GM23338 (cell line): ENCODE measurements at regions not wholly inside any gene's neighbourhood (a gene's known extent, or its start where the extent isn't known, plus 50 kb on each side); places are given as distances from the start of the nearest gene placed in this dataset.
"Not testable (repeated sequence)": the region's sequence is repeated elsewhere in the genome, so short reads cannot be mapped to it uniquely, and the experiment has no call there.

Experiments
- CREB1 ChIP-seq: fragments of 250-450 bp; sonication (Bioruptor Pico); IDR thresholded peaks from 2 replicates; pipeline ENCODE4 v1.5.0; 2020; ENCODE audit warnings: low read depth, mild to moderate bottlenecking, moderate library complexity
- EZH2phosphoT487 ChIP-seq: fragments of 200-600 bp; sonication (generic); IDR thresholded peaks from one replicate; pipeline ENCODE4 v1.8.1; 2018; ENCODE audit warnings: antibody characterized with exemption; ENCODE audit not compliant: unreplicated experiment
- POLR2AphosphoS5 ChIP-seq: IDR thresholded peaks from 2 replicates; pipeline ENCODE4 v1.6.1; 2016; ENCODE audit warnings: antibody characterized with exemption, low read depth
- TF ChIP-seq, protein P1 (sequence below), 2 experiments: fragments of 200-600 bp in 1 of 2; sonication (generic) in 1 of 2; conservative IDR thresholded peaks; 2 replicates each; pipeline versions ENCODE4 v1.5.1 to v1.6.1; 2016 to 2017; ENCODE audit warnings: antibody characterized with exemption in 2 of 2, low read depth in 2 of 2, mild to moderate bottlenecking in 2 of 2, moderate library complexity in 1 of 2

DNA sequence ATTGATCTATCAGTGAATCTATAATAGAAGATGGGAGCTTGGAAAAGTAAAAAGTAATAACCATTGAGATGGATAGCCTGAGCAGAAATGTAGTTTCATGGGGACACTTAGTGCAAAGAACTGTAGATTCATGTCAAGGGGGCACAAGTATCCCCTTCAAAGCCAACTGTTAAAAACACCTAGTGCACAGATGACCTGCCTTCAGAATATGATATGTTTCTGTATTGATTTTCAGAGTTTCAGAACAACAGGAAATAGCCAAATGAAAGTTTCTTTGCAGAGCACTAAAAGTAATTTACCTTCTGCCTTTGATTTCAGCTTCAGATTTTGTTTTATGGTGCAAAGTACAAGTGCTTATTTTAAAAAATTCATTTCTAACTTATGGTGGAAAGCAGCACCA is 169.9 kb downstream of the SPDYE17 start:
- not testable (repeated sequence) for TF ChIP-seq EZH2phosphoT487; POLR2AphosphoS5; CREB1 (CRISPR knock-in tag)
- TF ChIP-seq, protein P1, sequence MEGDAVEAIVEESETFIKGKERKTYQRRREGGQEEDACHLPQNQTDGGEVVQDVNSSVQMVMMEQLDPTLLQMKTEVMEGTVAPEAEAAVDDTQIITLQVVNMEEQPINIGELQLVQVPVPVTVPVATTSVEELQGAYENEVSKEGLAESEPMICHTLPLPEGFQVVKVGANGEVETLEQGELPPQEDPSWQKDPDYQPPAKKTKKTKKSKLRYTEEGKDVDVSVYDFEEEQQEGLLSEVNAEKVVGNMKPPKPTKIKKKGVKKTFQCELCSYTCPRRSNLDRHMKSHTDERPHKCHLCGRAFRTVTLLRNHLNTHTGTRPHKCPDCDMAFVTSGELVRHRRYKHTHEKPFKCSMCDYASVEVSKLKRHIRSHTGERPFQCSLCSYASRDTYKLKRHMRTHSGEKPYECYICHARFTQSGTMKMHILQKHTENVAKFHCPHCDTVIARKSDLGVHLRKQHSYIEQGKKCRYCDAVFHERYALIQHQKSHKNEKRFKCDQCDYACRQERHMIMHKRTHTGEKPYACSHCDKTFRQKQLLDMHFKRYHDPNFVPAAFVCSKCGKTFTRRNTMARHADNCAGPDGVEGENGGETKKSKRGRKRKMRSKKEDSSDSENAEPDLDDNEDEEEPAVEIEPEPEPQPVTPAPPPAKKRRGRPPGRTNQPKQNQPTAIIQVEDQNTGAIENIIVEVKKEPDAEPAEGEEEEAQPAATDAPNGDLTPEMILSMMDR (conservative IDR thresholded peaks at IDR 0.05; ENCODE audit: low read depth in 2 of 2) = not testable (repeated sequence)
